Vagina (tissue), 2 donors: ENCODE measurements at regions not wholly inside any gene's neighbourhood (a gene's known extent, or its start where the extent isn't known, plus 50 kb on each side); places are given as distances from the start of the nearest gene placed in this dataset.

Source experiments
- DNase-seq, 2 donors: peaks; one replicate each; pipeline ENCODE4 v3.0.0-alpha.2; 2017; ENCODE audit errors: extremely low spot score in 2 of 2
- H3K27ac ChIP-seq: fragments of 200-600 bp; sonication (generic); one replicate; pipeline ENCODE4 v1.5.1; 2019
- H3K27me3 ChIP-seq: fragments of 200-600 bp; sonication (generic); one replicate; pipeline ENCODE4 v1.5.1; 2019
- H3K36me3 ChIP-seq, 2 donors: fragments of 200-600 bp; sonication (generic); one replicate each; pipeline ENCODE4 v1.5.1; 2017 to 2019
- H3K4me1 ChIP-seq: fragments of 200-600 bp; sonication (generic); one replicate; pipeline ENCODE4 v1.5.1; 2019
- H3K4me3 ChIP-seq, 2 donors: fragments of 200-600 bp; sonication (generic); 1 replicate in 1 of 2; 2 replicates in 1 of 2; pipeline ENCODE4 v1.5.1; 2016 to 2019
- H3K9me3 ChIP-seq: fragments of 200-600 bp; sonication (generic); one replicate; pipeline ENCODE4 v1.5.1; 2019
- CTCF ChIP-seq, 3 experiments: fragments of 450-650 bp in 2 of 3; fragments of 200-600 bp in 1 of 3; sonication (generic) in 1 of 3; IDR thresholded peaks; one replicate each; pipeline ENCODE4 v1.5.1; 2017 to 2019; ENCODE audit warnings: antibody characterized with exemption in 3 of 3, mild to moderate bottlenecking in 2 of 3, moderate library complexity in 2 of 3
- POLR2A ChIP-seq, 2 donors: fragments of 450-650 bp; IDR thresholded peaks; one replicate each; pipeline ENCODE4 v1.6.1; 2017; ENCODE audit warnings: antibody characterized with exemption in 2 of 2, mild to moderate bottlenecking in 2 of 2, moderate library complexity in 2 of 2
- POLR2AphosphoS5 ChIP-seq, 2 donors: sonication (generic); formaldehyde crosslinking; IDR thresholded peaks; one replicate each; pipeline ENCODE4 v1.9.0; 2017; ENCODE audit warnings: antibody characterized with exemption in 2 of 2, mild to moderate bottlenecking in 2 of 2, low read depth in 1 of 2; ENCODE audit not compliant: insufficient read depth in 1 of 2
- intact Hi-C: fragments of 100-400 bp; cut with DNase I; formaldehyde crosslinking; loops from one replicate; pipeline ENCODE4 v1.15.1; 2023

GRCh38 chr22:49487950-49488349 lies 339.7 kb downstream of the BRD1 start:
- Histone ChIP-seq H3K36me3 (no peaks in the 10 kb centered on the region), H3K4me1 (no peaks in the 10 kb centered on the region), H3K9me3 (no peaks in the 10 kb centered on the region), H3K27me3 (no peaks in the 10 kb centered on the region), H3K4me3 (no peak overlapping the region), H3K27ac (no peak overlapping the region)
- TF ChIP-seq POLR2AphosphoS5 (IDR thresholded peaks at IDR 0.05; ENCODE audit: insufficient read depth in 1 of 2, low read depth in 1 of 2) (no peak), CTCF (IDR thresholded peaks at IDR 0.05) (no peak), POLR2A (IDR thresholded peaks at IDR 0.05) (no peak)
- intact Hi-C loops, result no loop called here
- no peak for DNase-seq

GRCh38 chr22:49486225-49486624 lies 341.4 kb downstream of the BRD1 start:
- no peaks in the 10 kb centered on the region for H3K9me3 ChIP-seq
- H3K36me3 ChIP-seq, result no peaks in the 10 kb centered on the region
- H3K4me3 ChIP-seq, result no peak overlapping the region
- peaks cover 17% of the 10 kb centered on the region for H3K4me1 ChIP-seq
- intact Hi-C loops, result no loop called here
- H3K27me3 ChIP-seq, result no peaks in the 10 kb centered on the region
- H3K27ac ChIP-seq, result no peak overlapping the region
- peak in 1 of 2 donors; percentile 37 for DNase-seq
- TF ChIP-seq CTCF (IDR thresholded peaks at IDR 0.05) (no peak), POLR2AphosphoS5 (IDR thresholded peaks at IDR 0.05; ENCODE audit: insufficient read depth in 1 of 2, low read depth in 1 of 2) (no peak), POLR2A (IDR thresholded peaks at IDR 0.05) (no peak)

- H3K36me3 ChIP-seq, result no peaks in the 10 kb centered on the region
Observed at GRCh38 chr22:49483946-49484345, 343.7 kb downstream of the BRD1 start.

GRCh38 chr22:49483281-49483870 lies 344.3 kb downstream of the BRD1 start:
- Histone ChIP-seq H3K4me3 (no peak overlapping the region), H3K4me1 (peaks cover 19% of the 10 kb centered on the region), H3K9me3 (no peaks in the 10 kb centered on the region), H3K36me3 (no peaks in the 10 kb centered on the region), H3K27me3 (no peaks in the 10 kb centered on the region), H3K27ac (no peak overlapping the region)
- no peak for DNase-seq
- intact Hi-C loops, result no loop called here
- TF ChIP-seq CTCF (IDR thresholded peaks at IDR 0.05) (no peak), POLR2AphosphoS5 (IDR thresholded peaks at IDR 0.05; ENCODE audit: insufficient read depth in 1 of 2, low read depth in 1 of 2) (no peak), POLR2A (IDR thresholded peaks at IDR 0.05) (no peak)

More at GRCh38 chr22:49483946-49484345, 343.7 kb downstream of the BRD1 start:
- TF ChIP-seq POLR2A (IDR thresholded peaks at IDR 0.05) (no peak), POLR2AphosphoS5 (IDR thresholded peaks at IDR 0.05; ENCODE audit: insufficient read depth in 1 of 2, low read depth in 1 of 2) (no peak), CTCF (IDR thresholded peaks at IDR 0.05) (no peak)
- intact Hi-C loops, result no loop called here
- no peak overlapping the region for H3K27ac ChIP-seq
- no peak overlapping the region for H3K4me3 ChIP-seq
- H3K4me1 ChIP-seq, result peaks cover 19% of the 10 kb centered on the region
- H3K9me3 ChIP-seq, result no peaks in the 10 kb centered on the region
- H3K27me3 ChIP-seq, result no peaks in the 10 kb centered on the region
- no peak for DNase-seq

GRCh38 chr22:49482811-49483210 lies 344.9 kb downstream of the BRD1 start:
- intact Hi-C loops, result no loop called here
- no peaks in the 10 kb centered on the region for H3K36me3 ChIP-seq
- no peaks in the 10 kb centered on the region for H3K27me3 ChIP-seq
- peaks cover 19% of the 10 kb centered on the region for H3K4me1 ChIP-seq
- TF ChIP-seq POLR2AphosphoS5 (IDR thresholded peaks at IDR 0.05; ENCODE audit: insufficient read depth in 1 of 2, low read depth in 1 of 2) (no peak), CTCF (IDR thresholded peaks at IDR 0.05) (no peak), POLR2A (IDR thresholded peaks at IDR 0.05) (no peak)
- DNase-seq, result no peak
- no peak overlapping the region for H3K4me3 ChIP-seq
- no peaks in the 10 kb centered on the region for H3K9me3 ChIP-seq
- no peak overlapping the region for H3K27ac ChIP-seq
